ENCODE measurements at regions not wholly inside any gene's neighbourhood (a gene's known extent, or its start where the extent isn't known, plus 50 kb on each side); places are given as distances from the start of the nearest gene placed in this dataset.
"Not testable (repeated sequence)": the region's sequence is repeated elsewhere in the genome, so short reads cannot be mapped to it uniquely, and the experiment has no call there.

- Histone ChIP-seq H3K36me3 (ENCODE audit: low read depth, missing control alignments) (no peaks in the 10 kb centered on the region), H3K4me1 (no peaks in the 10 kb centered on the region), H3K27me3 (no peaks in the 10 kb centered on the region), H3K4me3 (no peak overlapping the region), H3K9me3 (no peaks in the 10 kb centered on the region), H3K27ac (no peak overlapping the region)
- TF ChIP-seq CTCF (IDR thresholded peaks at IDR 0.05): no peak
- WGBS, 2 donors: 81% methylated on average over 2 of the region's 2 CpGs
- DNase-seq: no peak
- intact Hi-C loops (cut with DNase I; ENCODE audit: low total_unique reads): no loop called here
These were observed 929.5 kb upstream of the C9orf72 start for GRCh38 chr9:28502741-28503140.

GRCh38 chr9:28503573-28503972 lies 930.3 kb upstream of the C9orf72 start:
- H3K27me3 ChIP-seq: no peaks in the 10 kb centered on the region
- no peaks in the 10 kb centered on the region for H3K4me1 ChIP-seq
- TF ChIP-seq CTCF (IDR thresholded peaks at IDR 0.05) (no peak), POLR2A (IDR thresholded peaks at IDR 0.05) (no peak)
- H3K9me3 ChIP-seq: no peaks in the 10 kb centered on the region
- no peak overlapping the region for H3K27ac ChIP-seq
- intact Hi-C loops (cut with DNase I; ENCODE audit: low total_unique reads): no loop called here
- DNase-seq: no peak
- H3K4me3 ChIP-seq: no peak overlapping the region
- H3K36me3 ChIP-seq (ENCODE audit: low read depth, missing control alignments): no peaks in the 10 kb centered on the region
- 84 to 88% methylated on average over 4 of the region's 4 CpGs for WGBS, 2 donors

GRCh38 chr9:28518439-28518838 lies 945.2 kb upstream of the C9orf72 start:
- Histone ChIP-seq H3K36me3 (ENCODE audit: low read depth, missing control alignments) (no peaks in the 10 kb centered on the region), H3K27me3 (no peaks in the 10 kb centered on the region), H3K27ac (no peak overlapping the region), H3K4me1 (no peaks in the 10 kb centered on the region), H3K9me3 (no peaks in the 10 kb centered on the region), H3K4me3 (no peak overlapping the region)
- TF ChIP-seq CTCF (IDR thresholded peaks at IDR 0.05) (no peak), POLR2A (IDR thresholded peaks at IDR 0.05) (no peak)
- DNase-seq: no peak
- WGBS, 2 donors: 56 to 66% methylated on average over 3 of the region's 3 CpGs
- intact Hi-C loops (cut with DNase I; ENCODE audit: low total_unique reads): no loop called here

GRCh38 chr9:28524309-28524708 lies 951.0 kb upstream of the C9orf72 start:
- 88 to 89% methylated on average over 6 of the region's 6 CpGs for WGBS, 2 donors
- H3K4me3 ChIP-seq; DNase-seq; H3K27ac ChIP-seq; intact Hi-C loops (cut with DNase I; ENCODE audit: low total_unique reads); H3K27me3 ChIP-seq; H3K9me3 ChIP-seq; H3K4me1 ChIP-seq; H3K36me3 ChIP-seq (ENCODE audit: low read depth, missing control alignments): not testable (repeated sequence)

- Histone ChIP-seq H3K9me3 (no peaks in the 10 kb centered on the region), H3K36me3 (ENCODE audit: low read depth, missing control alignments) (no peaks in the 10 kb centered on the region), H3K27ac (no peak overlapping the region), H3K4me3 (no peak overlapping the region), H3K4me1 (no peaks in the 10 kb centered on the region), H3K27me3 (no peaks in the 10 kb centered on the region)
- no peak for DNase-seq
- TF ChIP-seq POLR2A (IDR thresholded peaks at IDR 0.05) (no peak), CTCF (IDR thresholded peaks at IDR 0.05) (no peak)
- intact Hi-C loops (cut with DNase I; ENCODE audit: low total_unique reads): no loop called here
- 68 to 76% methylated on average over 1 of the region's 1 CpG for WGBS, 2 donors
These were observed 954.8 kb upstream of the C9orf72 start for GRCh38 chr9:28528049-28528448.

Measured in testis (tissue), 2 donors.